ENCODE measurements at regions not wholly inside any gene's neighbourhood (a gene's known extent, or its start where the extent isn't known, plus 50 kb on each side); places are given as distances from the start of the nearest gene placed in this dataset.

DNA sequence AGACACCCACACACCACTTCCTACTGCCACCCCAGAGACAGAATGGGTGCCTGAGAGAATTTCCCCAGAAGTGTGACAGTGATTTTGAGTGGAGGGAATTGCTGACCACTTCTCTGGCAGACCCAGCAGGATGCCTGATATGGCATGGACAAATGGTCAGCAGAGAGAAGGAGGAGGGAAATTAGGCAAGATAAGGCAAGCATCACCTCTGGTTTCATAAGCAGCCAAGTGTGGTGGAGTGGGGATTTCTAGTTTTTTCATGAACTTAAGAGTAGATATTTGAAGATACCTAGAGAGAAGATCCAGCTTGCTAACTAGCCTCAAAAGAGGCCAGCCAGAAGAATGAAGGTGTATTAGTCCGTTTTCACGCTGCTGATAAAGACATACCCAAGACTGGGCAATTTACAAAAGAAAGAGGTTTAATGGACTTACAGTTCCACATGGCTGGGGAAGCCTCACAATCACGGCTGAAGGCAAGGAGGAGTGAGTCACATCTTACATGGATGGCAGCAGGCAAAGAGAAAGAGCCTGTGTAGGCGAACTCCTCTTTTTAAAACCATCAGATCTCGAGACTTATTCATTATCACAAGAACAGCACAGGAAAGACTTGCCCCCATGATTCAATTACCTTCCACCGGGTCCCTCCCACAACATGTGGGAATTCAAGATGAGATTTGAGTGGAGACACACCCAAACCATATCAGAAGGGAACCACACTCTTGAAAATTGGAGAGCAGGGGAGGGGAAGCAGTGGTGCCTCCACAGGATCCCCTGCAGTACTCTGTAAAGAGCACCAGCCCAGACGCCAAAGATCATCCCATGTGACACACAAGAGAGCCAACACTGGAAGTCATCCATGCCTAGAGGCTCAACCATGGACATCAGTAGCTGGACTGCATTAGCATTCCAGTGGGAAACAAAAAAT is 64.2 kb downstream of the RBM43 start:
- TF ChIP-seq, protein P1, sequence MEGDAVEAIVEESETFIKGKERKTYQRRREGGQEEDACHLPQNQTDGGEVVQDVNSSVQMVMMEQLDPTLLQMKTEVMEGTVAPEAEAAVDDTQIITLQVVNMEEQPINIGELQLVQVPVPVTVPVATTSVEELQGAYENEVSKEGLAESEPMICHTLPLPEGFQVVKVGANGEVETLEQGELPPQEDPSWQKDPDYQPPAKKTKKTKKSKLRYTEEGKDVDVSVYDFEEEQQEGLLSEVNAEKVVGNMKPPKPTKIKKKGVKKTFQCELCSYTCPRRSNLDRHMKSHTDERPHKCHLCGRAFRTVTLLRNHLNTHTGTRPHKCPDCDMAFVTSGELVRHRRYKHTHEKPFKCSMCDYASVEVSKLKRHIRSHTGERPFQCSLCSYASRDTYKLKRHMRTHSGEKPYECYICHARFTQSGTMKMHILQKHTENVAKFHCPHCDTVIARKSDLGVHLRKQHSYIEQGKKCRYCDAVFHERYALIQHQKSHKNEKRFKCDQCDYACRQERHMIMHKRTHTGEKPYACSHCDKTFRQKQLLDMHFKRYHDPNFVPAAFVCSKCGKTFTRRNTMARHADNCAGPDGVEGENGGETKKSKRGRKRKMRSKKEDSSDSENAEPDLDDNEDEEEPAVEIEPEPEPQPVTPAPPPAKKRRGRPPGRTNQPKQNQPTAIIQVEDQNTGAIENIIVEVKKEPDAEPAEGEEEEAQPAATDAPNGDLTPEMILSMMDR (IDR thresholded peaks at IDR 0.05; ENCODE audit: low read depth, low read length), result no peak

DNA sequence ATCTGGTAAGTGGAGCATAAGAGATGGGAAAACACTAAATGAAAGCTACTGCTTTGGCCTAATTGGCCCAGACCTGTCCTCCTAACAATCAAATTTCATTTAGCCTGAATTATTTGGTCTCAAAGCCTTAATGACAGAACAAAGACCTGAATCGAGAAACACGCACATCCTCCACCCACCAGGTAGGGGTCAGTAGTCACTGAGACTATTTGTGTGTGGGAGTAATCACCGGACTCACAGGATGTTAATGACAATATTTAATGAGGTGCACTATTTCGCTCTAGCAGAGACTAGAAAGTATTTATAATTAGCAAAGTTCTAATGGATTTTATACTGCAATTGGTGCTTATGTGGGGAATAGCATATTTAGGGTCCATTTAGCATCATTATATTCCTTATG is 68.1 kb downstream of the RBM43 start:
- TF ChIP-seq, protein P1 (IDR thresholded peaks at IDR 0.05; ENCODE audit: low read depth, low read length), result no peak
- no peak for DNase-seq (ENCODE audit: extremely low read depth, low read depth)

More for the DNA sequence above, 64.2 kb downstream of the RBM43 start:
- no peak for DNase-seq (ENCODE audit: extremely low read depth, low read depth)

DNA sequence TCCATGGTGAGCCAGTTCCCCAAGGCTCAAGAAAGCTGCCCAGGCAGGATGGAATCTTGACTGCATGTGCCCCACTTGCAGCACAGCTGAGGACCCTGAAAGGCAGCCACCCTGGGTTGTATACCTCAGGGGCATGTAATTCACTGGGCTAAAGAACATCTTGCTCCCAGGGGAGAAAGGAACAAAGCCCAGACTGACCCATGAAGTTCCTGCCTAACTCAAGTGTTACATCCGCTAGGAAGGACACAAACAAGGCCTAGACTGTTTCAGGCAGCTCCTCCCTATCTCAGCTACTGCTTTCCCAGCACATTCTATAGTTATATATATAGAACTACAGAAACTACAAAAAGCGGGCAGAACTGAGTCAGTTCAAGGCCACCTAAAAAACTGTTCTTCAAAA is 69.0 kb downstream of the RBM43 start:
- TF ChIP-seq, protein P1 (IDR thresholded peaks at IDR 0.05; ENCODE audit: low read depth, low read length), result no peak
- DNase-seq (ENCODE audit: extremely low read depth, low read depth), result no peak

DNA sequence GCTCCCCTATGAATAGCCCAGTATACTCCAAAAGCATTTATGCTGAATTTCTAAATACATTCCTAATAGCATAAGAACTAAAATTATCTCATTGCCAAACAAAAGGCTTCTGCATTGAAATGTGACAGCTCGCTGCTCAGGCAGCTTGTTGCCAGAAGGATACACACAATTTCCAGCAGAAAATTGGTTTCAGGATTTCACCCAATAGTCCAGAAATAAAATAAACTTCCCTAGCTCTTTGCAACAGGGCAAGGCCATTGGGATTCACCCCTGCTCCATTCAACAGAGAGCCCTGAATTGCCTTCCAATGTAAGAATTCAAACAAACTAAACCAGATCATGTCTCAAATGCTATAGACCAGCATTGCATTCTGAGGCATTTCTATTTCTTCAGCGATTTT is 70.7 kb downstream of the RBM43 start:
- DNase-seq (ENCODE audit: extremely low read depth, low read depth), result no peak
- TF ChIP-seq, protein P1 (IDR thresholded peaks at IDR 0.05; ENCODE audit: low read depth, low read length), result no peak

DNA sequence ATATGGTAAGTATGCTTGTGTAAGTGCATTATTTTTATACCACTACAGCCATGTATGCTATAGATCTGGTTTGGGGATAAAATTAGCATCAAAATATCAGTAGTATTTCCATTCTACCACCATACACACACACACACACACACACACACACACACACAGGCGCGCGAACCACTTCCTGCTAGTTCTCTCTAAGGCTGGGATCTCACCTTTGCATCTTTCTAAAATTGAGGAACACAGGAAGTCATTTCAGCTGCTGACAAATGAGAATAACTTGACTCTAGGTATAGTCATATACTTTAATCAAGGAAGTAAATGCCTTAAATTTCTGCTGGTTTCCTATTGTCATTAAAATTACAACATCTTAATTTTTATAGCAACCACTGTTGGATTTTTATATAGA is 72.5 kb downstream of the RBM43 start:
- DNase-seq (ENCODE audit: extremely low read depth, low read depth), result no peak
- TF ChIP-seq, protein P1 (IDR thresholded peaks at IDR 0.05; ENCODE audit: low read depth, low read length), result no peak

DNA sequence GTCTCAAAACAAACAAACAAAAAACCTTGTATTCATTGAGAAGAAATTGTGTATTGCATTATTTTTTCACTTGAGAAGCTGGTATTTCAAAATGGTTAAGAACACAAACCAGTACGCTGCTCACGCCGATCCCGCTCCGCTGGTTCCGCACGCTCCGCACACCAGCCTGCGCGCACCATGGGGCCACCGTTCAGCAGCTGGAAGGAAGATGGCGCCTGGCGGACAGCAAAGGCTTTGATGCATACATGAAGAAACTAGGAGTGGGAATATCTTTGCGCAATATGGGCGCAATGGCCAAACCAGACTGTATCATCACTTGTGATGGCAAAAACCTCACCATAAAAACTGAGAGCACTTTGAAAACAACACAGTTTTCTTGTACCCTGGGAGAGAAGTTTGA is 75.7 kb downstream of the RBM43 start:
- no peak for DNase-seq (ENCODE audit: extremely low read depth, low read depth)
- TF ChIP-seq, protein P1 (IDR thresholded peaks at IDR 0.05; ENCODE audit: low read depth, low read length), result no peak

Data from AG09319 (cell line).